ENCODE measurements at regions not wholly inside any gene's neighbourhood (a gene's known extent, or its start where the extent isn't known, plus 50 kb on each side); places are given as distances from the start of the nearest gene placed in this dataset.

- no peak overlapping the region for H4K8ac ChIP-seq (ENCODE audit: extremely low read depth, insufficient read depth, low read length)
- H3K79me1 ChIP-seq (ENCODE audit: low read depth, low read length), result no peaks in the 10 kb centered on the region
- no peaks in the 10 kb centered on the region for H3K23me2 ChIP-seq (ENCODE audit: low read depth, low read length)
- H3K27ac ChIP-seq (ENCODE audit: low read depth, low read length), result no peak overlapping the region
- H3K18ac ChIP-seq (ENCODE audit: extremely low read depth, low read length), result no peak overlapping the region
- no peaks in the 10 kb centered on the region for H3K27me3 ChIP-seq (replicated peaks in 1 of 4; ENCODE audit: control insufficient read depth in 3 of 4, extremely low read depth in 1 of 4, insufficient read depth in 3 of 4, low read length in 3 of 4)
- no peak overlapping the region for H2BK20ac ChIP-seq (ENCODE audit: low read length)
- H3K4me3 ChIP-seq (ENCODE audit: extremely low read depth in 1 of 4, insufficient read depth in 2 of 4, low read depth in 3 of 4, low read length in 4 of 4), result no peak overlapping the region
- H2BK15ac ChIP-seq (ENCODE audit: low read length), result no peak overlapping the region
- no peak overlapping the region for H2BK120ac ChIP-seq (replicated peaks; ENCODE audit: low read depth, low read length)
- no peak overlapping the region for H3K4me2 ChIP-seq (ENCODE audit: insufficient read depth in 1 of 2, low read depth in 2 of 2, low read length in 2 of 2)
- no peak overlapping the region for H3K23ac ChIP-seq (ENCODE audit: insufficient read length)
- H2BK12ac ChIP-seq (ENCODE audit: low read depth, low read length), result no peak overlapping the region
- FAIRE-seq, result no peak
- WGBS, 2 experiments (ENCODE audit: extremely low coverage in 1 of 2, insufficient coverage in 1 of 2, insufficient read length in 1 of 2, insufficient replicate concordance in 2 of 2, low coverage in 1 of 2, low lambda C conversion rate in 2 of 2, missing lambda C conversion rate in 1 of 2), result 82% methylated on average over 2 of the region's 2 CpGs; no CpG with 5 or more reads in 1 of the 2 experiments
- no peak overlapping the region for H3K56ac ChIP-seq (replicated peaks; ENCODE audit: insufficient read length, low read depth, low read length)
- no peak overlapping the region for H3K14ac ChIP-seq (ENCODE audit: insufficient read length)
- DNase-seq (ENCODE audit: low read depth in 1 of 2, low spot score in 2 of 2), result no peak
- peaks cover 11 to 23% of the 10 kb centered on the region in 2 experiments for H3K9me3 ChIP-seq (ENCODE audit: insufficient read depth in 2 of 2, low read depth in 1 of 2, low read length in 1 of 2)
- H3K9ac ChIP-seq (replicated peaks in 1 of 4; ENCODE audit: extremely low read depth in 1 of 4, low read depth in 3 of 4, low read length in 3 of 4), result no peak overlapping the region
- ChIA-PET CTCF (ENCODE audit: partially characterized antibody) (no interaction called here), POLR2A (ENCODE audit: partially characterized antibody) (no interaction called here)
- no peak overlapping the region for H2AK5ac ChIP-seq (ENCODE audit: low read depth, low read length)
- no peak overlapping the region for H2AFZ ChIP-seq (ENCODE audit: low read length)
- H3K4me1 ChIP-seq (replicated peaks in 1 of 4; ENCODE audit: control insufficient read depth in 3 of 4, insufficient read depth in 4 of 4, low read length in 3 of 4), result no peaks in the 10 kb centered on the region
- H3K4ac ChIP-seq (replicated peaks; ENCODE audit: insufficient read length, low read depth, low read length), result no peak overlapping the region
- H4K5ac ChIP-seq (ENCODE audit: insufficient read length, low read depth, low read length), result no peak overlapping the region
- H4K91ac ChIP-seq (replicated peaks; ENCODE audit: insufficient read length, low read length), result no peak overlapping the region
- H3K36me3 ChIP-seq (ENCODE audit: control insufficient read depth in 2 of 4, insufficient read depth in 4 of 4, low read length in 3 of 4), result no peaks in the 10 kb centered on the region
- no peaks in the 10 kb centered on the region for H4K20me1 ChIP-seq (replicated peaks in 1 of 2; ENCODE audit: control insufficient read depth in 1 of 2, insufficient read depth in 2 of 2, low read length in 2 of 2)
- H3K79me2 ChIP-seq (ENCODE audit: control insufficient read depth in 1 of 2, insufficient read depth in 2 of 2, low read length in 2 of 2), result no peaks in the 10 kb centered on the region
- no peak overlapping the region for H2BK5ac ChIP-seq (ENCODE audit: low read depth, low read length)
- TF ChIP-seq SUZ12 (IDR thresholded peaks at IDR 0.05; ENCODE audit: low read length), result no peak
- TF ChIP-seq SP4 (IDR thresholded peaks at IDR 0.05; ENCODE audit: low read length), result no peak
- no peak for TF ChIP-seq ATF2 (IDR thresholded peaks at IDR 0.05; ENCODE audit: low read length)
- no peak for TF ChIP-seq ATF3 (IDR thresholded peaks at IDR 0.05; ENCODE audit: insufficient read depth, low read depth, low read length)
- no peak for TF ChIP-seq POLR2AphosphoS5 (IDR thresholded peaks at IDR 0.05; ENCODE audit: low read depth, low read length)
- TF ChIP-seq BRCA1 (IDR thresholded peaks at IDR 0.05; ENCODE audit: low read depth, low read length), result no peak
- TF ChIP-seq GABPA (IDR thresholded peaks at IDR 0.05; ENCODE audit: borderline replicate concordance, insufficient read depth, low read length), result no peak
- no peak for TF ChIP-seq YY1 (IDR thresholded peaks at IDR 0.05; ENCODE audit: low read depth, low read length)
- no peak for TF ChIP-seq SP1 (IDR thresholded peaks at IDR 0.05; ENCODE audit: low read depth, low read length)
- TF ChIP-seq EZH2 (IDR thresholded peaks at IDR 0.05; ENCODE audit: low read depth, low read length, severe bottlenecking), result no peak
- TF ChIP-seq SIN3A (conservative IDR thresholded peaks at IDR 0.05 in 1 of 2, IDR thresholded peaks at IDR 0.05 in 1 of 2; ENCODE audit: low read depth in 1 of 2, low read length in 2 of 2), result no peak
- no peak for TF ChIP-seq TAF1 (IDR thresholded peaks at IDR 0.05; ENCODE audit: low read depth, low read length)
- TF ChIP-seq JUN (IDR thresholded peaks at IDR 0.05; ENCODE audit: low read depth, low read length), result no peak
These were observed 197.9 kb downstream of the IRX2 start for GRCh38 chr5:2553611-2554010.

Data from H1 (cell line).